GM19397 (cell line): ENCODE measurements at regions not wholly inside any gene's neighbourhood (a gene's known extent, or its start where the extent isn't known, plus 50 kb on each side); places are given as distances from the start of the nearest gene placed in this dataset.
"Not testable (repeated sequence)": the region's sequence is repeated elsewhere in the genome, so short reads cannot be mapped to it uniquely, and the experiment has no call there.

Experiments
- ATAC-seq: cut with Tn5 transposase; IDR thresholded peaks from one replicate; pipeline ENCODE4 v1.9.1; 2021; ENCODE audit warnings: mild to moderate bottlenecking, moderate library complexity; ENCODE audit not compliant: unreplicated experiment

GRCh38 chr15:22303112-22303511, 155.6 kb upstream of the GOLGA6L22 start:
- ATAC-seq, result not testable (repeated sequence)
